Stomach (tissue), 4 donors: ENCODE measurements at regions not wholly inside any gene's neighbourhood (a gene's known extent, or its start where the extent isn't known, plus 50 kb on each side); places are given as distances from the start of the nearest gene placed in this dataset.

ENCODE experiments used
- POLR2A ChIP-seq, 4 donors: fragments of 450-650 bp; IDR thresholded peaks; one replicate each; pipeline ENCODE4 v1.6.1; 2016; ENCODE audit warnings: antibody characterized with exemption in 4 of 4, control low read depth in 2 of 4, mild to moderate bottlenecking in 1 of 4, moderate library complexity in 1 of 4
- TF ChIP-seq, protein P1 (sequence below), 7 experiments: fragments of 450-650 bp in 4 of 7; fragments of 200-600 bp in 3 of 7; sonication (generic) in 3 of 7; IDR thresholded peaks; one replicate each; pipeline ENCODE4 v1.5.1; 2016 to 2019; ENCODE audit warnings: antibody characterized with exemption in 7 of 7, control low read depth in 2 of 7, mild to moderate bottlenecking in 1 of 7

GRCh38 chr2:146853741-146854444 is 990.9 kb upstream of the ACVR2A start:
- no peak for TF ChIP-seq POLR2A (IDR thresholded peaks at IDR 0.05)
- TF ChIP-seq, protein P1, sequence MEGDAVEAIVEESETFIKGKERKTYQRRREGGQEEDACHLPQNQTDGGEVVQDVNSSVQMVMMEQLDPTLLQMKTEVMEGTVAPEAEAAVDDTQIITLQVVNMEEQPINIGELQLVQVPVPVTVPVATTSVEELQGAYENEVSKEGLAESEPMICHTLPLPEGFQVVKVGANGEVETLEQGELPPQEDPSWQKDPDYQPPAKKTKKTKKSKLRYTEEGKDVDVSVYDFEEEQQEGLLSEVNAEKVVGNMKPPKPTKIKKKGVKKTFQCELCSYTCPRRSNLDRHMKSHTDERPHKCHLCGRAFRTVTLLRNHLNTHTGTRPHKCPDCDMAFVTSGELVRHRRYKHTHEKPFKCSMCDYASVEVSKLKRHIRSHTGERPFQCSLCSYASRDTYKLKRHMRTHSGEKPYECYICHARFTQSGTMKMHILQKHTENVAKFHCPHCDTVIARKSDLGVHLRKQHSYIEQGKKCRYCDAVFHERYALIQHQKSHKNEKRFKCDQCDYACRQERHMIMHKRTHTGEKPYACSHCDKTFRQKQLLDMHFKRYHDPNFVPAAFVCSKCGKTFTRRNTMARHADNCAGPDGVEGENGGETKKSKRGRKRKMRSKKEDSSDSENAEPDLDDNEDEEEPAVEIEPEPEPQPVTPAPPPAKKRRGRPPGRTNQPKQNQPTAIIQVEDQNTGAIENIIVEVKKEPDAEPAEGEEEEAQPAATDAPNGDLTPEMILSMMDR (IDR thresholded peaks at IDR 0.05) = no peak
